HCT116 (cell line): ENCODE measurements at regions not wholly inside any gene's neighbourhood (a gene's known extent, or its start where the extent isn't known, plus 50 kb on each side); places are given as distances from the start of the nearest gene placed in this dataset.

Experiments
- ATAC-seq: fragments of 200-7000 bp; cut with Tn5 transposase; 2 replicates; pipeline ENCODE4 v1.9.1; 2020; ENCODE audit warnings: mild to moderate bottlenecking, moderate library complexity
- BruUV-seq: library from RNA; stranded (reverse); fragments of 400-500 nt; replicated peaks from 2 replicates; lab custom pipeline; 2021; lab: Mats Ljungman, UMichigan
- CTCF ChIA-PET: fragments of 300-600 bp; sonication (Branson Sonifier 250); formaldehyde crosslinking; loops from one replicate; lab custom pipeline; 2021; ENCODE audit warnings: antibody characterized with exemption; lab: Charles Lee
- POLR2A ChIA-PET: fragments of 300-600, 350-600 bp; sonication (Branson Sonifier 250); formaldehyde crosslinking; loops from one replicate; lab custom pipeline; 2021; ENCODE audit warnings: antibody characterized with exemption; lab: Charles Lee
- RAD21 ChIA-PET, 2 experiments: fragments of 300-600 bp; sonication (Branson Sonifier 250); formaldehyde crosslinking; loops; one replicate each; lab custom pipeline; 2023; ENCODE audit warnings: low total read pairs in 2 of 2; ENCODE audit not compliant: uncharacterized antibody in 2 of 2, unreplicated experiment in 2 of 2, low non-redundant PET in 1 of 2; lab: Charles Lee
- DNase-seq: peaks from one replicate; pipeline ENCODE4 v3.0.0-alpha.2; 2010; ENCODE audit warnings: low read depth, low spot score
- H2AFZ ChIP-seq: fragments of 200-600 bp; shearing (Covaris generic), sonication (generic); 2 replicates; pipeline ENCODE4 v1.6.1; 2017; ENCODE audit warnings: low read depth, mixed run types, mixed read lengths, antibody characterized with exemption, low read length; ENCODE audit not compliant: poor library complexity, severe bottlenecking
- H3K27ac ChIP-seq: 2 replicates; pipeline ENCODE4 v1.5.1; 2012; ENCODE audit warnings: low read depth, low read length
- H3K27me3 ChIP-seq: fragments of 200-600 bp; sonication (generic); 2 replicates; pipeline ENCODE4 v1.6.1; 2016; ENCODE audit warnings: mixed run types, low read length, mixed read lengths; ENCODE audit not compliant: insufficient read depth
- H3K36me3 ChIP-seq, 2 experiments: fragments of 200-500 bp in 1 of 2; fragments of 200-600 bp in 1 of 2; sonication (Bioruptor generic) in 1 of 2; sonication (generic) in 1 of 2; 2 replicates each; pipeline versions ENCODE4 v1.5.1 to v1.6.1; 2014 to 2016; ENCODE audit warnings: low read length in 2 of 2, inconsistent platforms in 1 of 2, mixed read lengths in 1 of 2, mixed run types in 1 of 2; ENCODE audit not compliant: insufficient read depth in 2 of 2, control insufficient read depth in 1 of 2
- H3K4me1 ChIP-seq, 2 experiments: fragments of 200-600 bp in 1 of 2; sonication (generic) in 1 of 2; 2 replicates each; pipeline versions ENCODE4 v1.5.1 to v1.6.1; 2012 to 2017; ENCODE audit warnings: low read length in 2 of 2, inconsistent platforms in 1 of 2, mild to moderate bottlenecking in 1 of 2, mixed read lengths in 1 of 2, mixed run types in 1 of 2, moderate library complexity in 1 of 2; ENCODE audit not compliant: insufficient read depth in 2 of 2, control insufficient read depth in 1 of 2
- H3K4me2 ChIP-seq: fragments of 200-600 bp; sonication (generic); 2 replicates; pipeline ENCODE4 v1.6.1; 2017; ENCODE audit warnings: mixed run types, low read length, mixed read lengths
- H3K4me3 ChIP-seq, 2 experiments: fragments of 200-600 bp in 1 of 2; sonication (generic) in 1 of 2; replicated peaks in 1 of 2; 2 replicates each; pipeline ENCODE4 v1.5.1; 2011 to 2016; ENCODE audit warnings: low read length in 2 of 2, control low read depth in 1 of 2, low read depth in 1 of 2, mild to moderate bottlenecking in 1 of 2, mixed read lengths in 1 of 2, mixed run types in 1 of 2
- H3K79me2 ChIP-seq: fragments of 200-600 bp; sonication (generic); 2 replicates; pipeline ENCODE4 v1.6.1; 2017; ENCODE audit warnings: mild to moderate bottlenecking, mixed run types, low read length, moderate library complexity, mixed read lengths; ENCODE audit not compliant: insufficient read depth
- H3K9ac ChIP-seq: fragments of 200-600 bp; sonication (generic); 2 replicates; pipeline ENCODE4 v1.6.1; 2016; ENCODE audit warnings: low read length, mixed read lengths
- H3K9me2 ChIP-seq: fragments of 200-600 bp; sonication (generic), shearing (Covaris generic); 2 replicates; pipeline ENCODE4 v1.6.1; 2017; ENCODE audit warnings: mixed run types, mild to moderate bottlenecking, moderate library complexity; ENCODE audit not compliant: insufficient read depth
- H3K9me3 ChIP-seq, 2 experiments: fragments of 200-500 bp in 1 of 2; fragments of 200-600 bp in 1 of 2; sonication (Bioruptor generic) in 1 of 2; sonication (generic) in 1 of 2; 2 replicates each; pipeline ENCODE4 v1.6.1; 2014 to 2017; ENCODE audit warnings: low read length in 2 of 2, mixed read lengths in 2 of 2, inconsistent platforms in 1 of 2, low read depth in 1 of 2, mild to moderate bottlenecking in 1 of 2, mixed run types in 1 of 2, moderate library complexity in 1 of 2; ENCODE audit not compliant: control insufficient read depth in 1 of 2, insufficient read depth in 1 of 2
- H4K20me1 ChIP-seq: fragments of 200-600 bp; sonication (generic), shearing (Covaris generic); 2 replicates; pipeline ENCODE4 v1.6.1; 2017; ENCODE audit warnings: mixed run types, mild to moderate bottlenecking, moderate library complexity; ENCODE audit not compliant: insufficient read depth
- CBX3 ChIP-seq: IDR thresholded peaks from 2 replicates; pipeline ENCODE4 v1.6.1; 2012; ENCODE audit warnings: low read depth
- CEBPB ChIP-seq: IDR thresholded peaks from 2 replicates; pipeline ENCODE4 v1.6.1; 2012; ENCODE audit warnings: low read depth
- CTCF ChIP-seq, 3 experiments: fragments of 200-600 bp in 1 of 3; sonication (generic) in 1 of 3; IDR thresholded peaks in 2 of 3; conservative IDR thresholded peaks in 1 of 3; 2 replicates each; pipeline ENCODE4 v1.5.1; 2012 to 2017; ENCODE audit warnings: low read depth in 2 of 3, low read length in 2 of 3, antibody characterized with exemption in 1 of 3, borderline replicate concordance in 1 of 3, control low read depth in 1 of 3, mild to moderate bottlenecking in 1 of 3, mixed read lengths in 1 of 3, mixed run types in 1 of 3, moderate library complexity in 1 of 3; ENCODE audit not compliant: insufficient read depth in 1 of 3
- EGR1 ChIP-seq: IDR thresholded peaks from 2 replicates; pipeline ENCODE4 v1.6.1; 2012; ENCODE audit warnings: low read depth
- ELF1 ChIP-seq: IDR thresholded peaks from 2 replicates; pipeline ENCODE4 v1.6.1; 2012; ENCODE audit warnings: low read depth, borderline replicate concordance
- EZH2 ChIP-seq: fragments of 200-600 bp; sonication (generic); IDR thresholded peaks from 2 replicates; pipeline ENCODE4 v1.6.1; 2017; ENCODE audit warnings: antibody characterized with exemption, mixed run types
- EZH2phosphoT487 ChIP-seq: fragments of 200-600 bp; IDR thresholded peaks from 2 replicates; pipeline ENCODE4 v1.6.1; 2018; ENCODE audit warnings: antibody characterized with exemption, borderline replicate concordance
- FOSL1 ChIP-seq: IDR thresholded peaks from 2 replicates; pipeline ENCODE4 v1.6.1; 2012; ENCODE audit warnings: low read depth
- MAX ChIP-seq: IDR thresholded peaks from 2 replicates; pipeline ENCODE4 v1.6.1; 2012
- POLR2A ChIP-seq: IDR thresholded peaks from 2 replicates; pipeline ENCODE4 v1.7.0; 2011; ENCODE audit warnings: borderline replicate concordance; ENCODE audit not compliant: insufficient read depth, insufficient read length; ENCODE audit errors: extremely low read depth
- POLR2AphosphoS5 ChIP-seq: IDR thresholded peaks from 2 replicates; pipeline ENCODE4 v1.6.1; 2011; ENCODE audit warnings: mild to moderate bottlenecking, low read depth, low read length, moderate library complexity
- RAD21 ChIP-seq: IDR thresholded peaks from 2 replicates; pipeline ENCODE4 v1.6.1; 2012; ENCODE audit warnings: low read depth, mild to moderate bottlenecking
- SIN3A ChIP-seq: IDR thresholded peaks from 2 replicates; pipeline ENCODE4 v1.6.1; 2012; ENCODE audit warnings: low read depth
- SP1 ChIP-seq: IDR thresholded peaks from 2 replicates; pipeline ENCODE4 v1.6.1; 2012; ENCODE audit warnings: low read depth
- SRF ChIP-seq: IDR thresholded peaks from 2 replicates; pipeline ENCODE4 v1.6.1; 2012; ENCODE audit warnings: low read depth
- YY1 ChIP-seq: IDR thresholded peaks from 2 replicates; pipeline ENCODE4 v1.6.1; 2011; ENCODE audit warnings: low read length, low read depth, moderate library complexity, mild to moderate bottlenecking; ENCODE audit not compliant: insufficient replicate concordance; ENCODE audit errors: extremely low read depth
- ZFX ChIP-seq: fragments of 450-650 bp; IDR thresholded peaks from 2 replicates; pipeline ENCODE4 v1.6.1; 2017
- ZNF274 ChIP-seq: fragments of 200-500 bp; sonication (Bioruptor generic); IDR thresholded peaks from 2 replicates; pipeline ENCODE4 v1.6.1; 2014; ENCODE audit warnings: mild to moderate bottlenecking, low read depth, low read length, inconsistent platforms
- intact Hi-C: fragments of 100-400 bp; cut with micrococcal nuclease; formaldehyde crosslinking; loops from 2 replicates; pipeline ENCODE4 v1.10.0; 2022

GRCh38 chr4:86483773-86484172 lies 110.3 kb upstream of the PTPN13 start:
- BruUV-seq: no TSS peak
- Histone ChIP-seq H3K4me1 (no peaks in the 10 kb centered on the region), H3K79me2 (no peaks in the 10 kb centered on the region), H3K4me3 (no peak overlapping the region), H3K27me3 (no peaks in the 10 kb centered on the region), H3K27ac (no peak overlapping the region), H4K20me1 (no peaks in the 10 kb centered on the region), H2AFZ (no peak overlapping the region), H3K4me2 (no peak overlapping the region), H3K9ac (no peak overlapping the region), H3K9me2 (no peaks in the 10 kb centered on the region), H3K9me3 (no peaks in the 10 kb centered on the region), H3K36me3 (no peaks in the 10 kb centered on the region)
- DNase-seq: no peak
- intact Hi-C loops: no loop called here
- no peak for TF ChIP-seq RAD21
- no peak for TF ChIP-seq SP1
- TF ChIP-seq ZFX: no peak
- no peak for TF ChIP-seq MAX
- no peak for TF ChIP-seq POLR2A
- TF ChIP-seq ZNF274: no peak
- TF ChIP-seq EZH2: no peak
- TF ChIP-seq EGR1: no peak
- TF ChIP-seq CEBPB: no peak
- no peak for TF ChIP-seq SIN3A
- no peak for TF ChIP-seq EZH2phosphoT487
- TF ChIP-seq CTCF (IDR thresholded peaks at IDR 0.05 in 2 of 3, conservative IDR thresholded peaks at IDR 0.05 in 1 of 3; ENCODE audit: borderline replicate concordance in 1 of 3, insufficient read depth in 1 of 3, low read depth in 2 of 3, low read length in 2 of 3): no peak
- TF ChIP-seq FOSL1: no peak
- no peak for TF ChIP-seq SRF
- no peak for TF ChIP-seq POLR2AphosphoS5
- TF ChIP-seq YY1: no peak
- no peak for TF ChIP-seq CBX3
- no peak for TF ChIP-seq ELF1
- ChIA-PET CTCF (interaction anchor here (1.5 to 2.0 kb wide), 2 partner anchors 12 to 15 kb away, joined by 5 to 7 read pairs; no protein-coding TSS in a partner anchor), RAD21 (no interaction called here), POLR2A (no interaction called here)
- no peak for ATAC-seq
